ENCODE measurements at regions not wholly inside any gene's neighbourhood (a gene's known extent, or its start where the extent isn't known, plus 50 kb on each side); places are given as distances from the start of the nearest gene placed in this dataset.

DNA sequence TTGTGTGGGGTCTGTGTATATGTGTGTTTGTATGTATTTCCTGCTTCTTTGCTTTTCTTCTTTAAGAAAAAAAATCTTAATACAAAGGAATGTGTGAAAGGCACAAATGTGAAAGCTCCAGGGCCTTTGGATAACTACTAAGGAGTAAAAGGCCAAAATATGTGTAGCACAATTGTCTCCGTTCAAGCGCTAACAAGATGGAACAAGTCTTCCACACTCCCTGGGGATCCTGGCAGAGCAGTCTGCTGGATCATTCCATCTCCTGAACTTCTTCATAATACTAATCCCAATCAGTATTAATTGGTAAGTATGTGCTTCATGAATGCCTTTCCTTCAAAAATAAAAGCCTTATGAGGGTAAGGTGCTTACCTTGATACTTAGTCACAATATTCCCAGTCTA, 462.5 kb upstream of the TBX3 start:
- no peak for TF ChIP-seq CTCF (IDR thresholded peaks at IDR 0.05; ENCODE audit: low read length)
- no peak for TF ChIP-seq EZH2 (IDR thresholded peaks at IDR 0.05; ENCODE audit: borderline replicate concordance, low read length)

All from OCI-LY1 (cell line).